ENCODE measurements at regions not wholly inside any gene's neighbourhood (a gene's known extent, or its start where the extent isn't known, plus 50 kb on each side); places are given as distances from the start of the nearest gene placed in this dataset.

DNA sequence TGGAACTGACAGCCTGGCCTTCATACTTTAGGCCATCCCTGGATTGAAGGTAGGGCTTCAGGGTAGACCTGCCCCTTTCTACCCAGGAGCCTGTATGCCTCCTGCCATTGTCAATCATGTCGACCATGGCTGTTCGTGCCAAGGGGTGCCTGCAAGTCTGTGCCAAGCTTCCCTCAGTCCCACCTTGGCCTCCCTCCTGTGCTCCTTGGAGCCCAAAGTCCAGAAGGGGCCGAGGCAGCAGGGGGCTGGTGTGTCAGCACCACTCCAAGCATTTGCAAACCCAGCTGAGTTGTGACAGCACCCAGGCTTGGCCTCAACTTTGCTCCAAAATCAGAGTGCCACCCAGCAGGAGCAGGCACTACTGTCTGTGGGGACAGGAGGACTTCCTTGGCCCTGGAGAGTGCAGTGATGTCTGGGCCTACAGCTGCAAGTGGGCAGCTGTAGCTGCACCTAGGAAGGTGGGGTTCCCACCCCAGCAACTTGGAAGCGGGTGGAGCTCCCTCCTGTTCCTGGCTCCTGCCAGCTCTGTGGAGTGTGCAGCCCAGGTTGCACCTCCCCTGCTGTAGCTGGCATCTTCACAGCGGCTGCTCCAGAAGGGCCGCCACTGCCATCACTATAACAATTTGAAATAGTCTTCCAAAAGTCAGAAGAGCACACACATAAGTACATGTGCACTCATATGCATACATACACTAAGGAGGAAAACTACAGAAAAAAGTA lies 1719.3 kb downstream of the HACE1 start (continued):
- TF ChIP-seq RXRA (IDR thresholded peaks at IDR 0.05) (no peak), NR2F2 (IDR thresholded peaks at IDR 0.05) (no peak), RAD21 (IDR thresholded peaks at IDR 0.05) (no peak), TAF1 (conservative IDR thresholded peaks at IDR 0.05) (no peak), GABPA (IDR thresholded peaks at IDR 0.05 in 1 of 2, conservative IDR thresholded peaks at IDR 0.05 in 1 of 2) (no peak), JUND (IDR thresholded peaks at IDR 0.05) (no peak), HNF4A (conservative IDR thresholded peaks at IDR 0.05) (no peak)
- TF ChIP-seq, protein P1, sequence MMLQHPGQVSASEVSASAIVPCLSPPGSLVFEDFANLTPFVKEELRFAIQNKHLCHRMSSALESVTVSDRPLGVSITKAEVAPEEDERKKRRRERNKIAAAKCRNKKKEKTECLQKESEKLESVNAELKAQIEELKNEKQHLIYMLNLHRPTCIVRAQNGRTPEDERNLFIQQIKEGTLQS (IDR thresholded peaks at IDR 0.05) = no peak

DNA sequence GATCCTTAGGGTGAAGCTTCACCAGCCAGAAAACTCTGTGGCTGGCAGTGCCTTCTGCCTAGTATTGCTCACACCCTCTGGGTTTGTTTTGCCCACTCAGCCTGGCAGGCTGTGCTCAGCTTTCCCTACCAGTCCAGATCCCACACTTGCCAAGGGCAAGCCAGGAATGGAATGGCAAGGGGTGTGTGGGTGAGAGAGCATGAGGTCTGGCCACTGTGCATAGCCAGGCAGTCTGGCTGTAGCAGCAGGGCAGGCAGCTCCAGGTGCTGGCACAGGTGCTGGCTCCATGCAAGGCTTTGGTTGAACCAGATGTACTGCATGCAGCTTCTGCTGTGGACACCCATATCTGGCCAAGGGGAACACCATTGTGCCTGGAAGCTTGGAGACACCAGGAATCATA lies 1720.3 kb downstream of the HACE1 start:
- H3K27ac ChIP-seq (ENCODE audit: low read depth in 1 of 2, low read length in 2 of 2) = no peak overlapping the region
- H3K27me3 ChIP-seq (ENCODE audit: control insufficient read depth in 4 of 4, insufficient read depth in 4 of 4, low read length in 3 of 4) = peaks cover 0 to 3% (median 0%) of the 10 kb centered on the region in 4 donors
- no peaks in the 10 kb centered on the region for H3K36me3 ChIP-seq (ENCODE audit: control insufficient read depth in 4 of 4, insufficient read depth in 3 of 4, low read depth in 1 of 4, low read length in 3 of 4)
- H3K4me1 ChIP-seq (ENCODE audit: control insufficient read depth in 4 of 4, insufficient read depth in 4 of 4, low read length in 3 of 4) = no peaks in the 10 kb centered on the region
- H3K9me3 ChIP-seq (ENCODE audit: control insufficient read depth in 4 of 4, low read length in 3 of 4) = no peaks in the 10 kb centered on the region
- no peak overlapping the region for H3K9ac ChIP-seq (ENCODE audit: low read depth in 1 of 2, low read length in 2 of 2)
- H3K4me3 ChIP-seq (ENCODE audit: low read depth in 1 of 3, low read length in 3 of 3) = no peak overlapping the region
- TF ChIP-seq, protein P2, sequence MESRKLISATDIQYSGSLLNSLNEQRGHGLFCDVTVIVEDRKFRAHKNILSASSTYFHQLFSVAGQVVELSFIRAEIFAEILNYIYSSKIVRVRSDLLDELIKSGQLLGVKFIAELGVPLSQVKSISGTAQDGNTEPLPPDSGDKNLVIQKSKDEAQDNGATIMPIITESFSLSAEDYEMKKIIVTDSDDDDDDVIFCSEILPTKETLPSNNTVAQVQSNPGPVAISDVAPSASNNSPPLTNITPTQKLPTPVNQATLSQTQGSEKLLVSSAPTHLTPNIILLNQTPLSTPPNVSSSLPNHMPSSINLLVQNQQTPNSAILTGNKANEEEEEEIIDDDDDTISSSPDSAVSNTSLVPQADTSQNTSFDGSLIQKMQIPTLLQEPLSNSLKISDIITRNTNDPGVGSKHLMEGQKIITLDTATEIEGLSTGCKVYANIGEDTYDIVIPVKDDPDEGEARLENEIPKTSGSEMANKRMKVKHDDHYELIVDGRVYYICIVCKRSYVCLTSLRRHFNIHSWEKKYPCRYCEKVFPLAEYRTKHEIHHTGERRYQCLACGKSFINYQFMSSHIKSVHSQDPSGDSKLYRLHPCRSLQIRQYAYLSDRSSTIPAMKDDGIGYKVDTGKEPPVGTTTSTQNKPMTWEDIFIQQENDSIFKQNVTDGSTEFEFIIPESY (IDR thresholded peaks at IDR 0.05) = no peak
- no peak for TF ChIP-seq YY1 (IDR thresholded peaks at IDR 0.05)
- no peak for DNase-seq (ENCODE audit: low spot score)

DNA sequence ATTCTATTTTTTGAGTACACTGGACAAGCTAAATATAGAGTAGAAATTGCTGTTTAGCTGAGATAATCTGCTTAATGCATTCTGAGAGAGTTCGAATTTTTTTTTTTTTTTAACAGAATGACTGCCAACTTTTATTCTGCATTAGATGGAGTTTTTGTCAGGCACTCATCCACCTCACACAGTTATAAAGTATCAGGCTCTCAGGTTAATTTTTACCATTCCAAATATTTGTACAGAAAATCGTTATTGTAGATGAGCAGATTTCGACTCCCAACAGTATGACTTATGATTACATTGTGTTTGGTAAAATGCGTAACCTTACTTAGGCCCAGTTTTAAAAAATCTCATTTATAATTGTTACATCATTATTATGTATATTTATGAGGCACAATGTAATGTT lies 1731.0 kb downstream of the GRIK2 start:
- Histone ChIP-seq H3K4me1 (ENCODE audit: control insufficient read depth in 4 of 4, insufficient read depth in 4 of 4, low read length in 3 of 4) (peaks cover 0 to 14% (median under 1%) of the 10 kb centered on the region in 4 donors), H3K9me3 (ENCODE audit: control insufficient read depth in 4 of 4, low read length in 3 of 4) (no peaks in the 10 kb centered on the region), H3K27ac (ENCODE audit: low read depth in 1 of 2, low read length in 2 of 2) (no peak overlapping the region), H3K4me3 (ENCODE audit: low read depth in 1 of 3, low read length in 3 of 3) (no peak overlapping the region), H3K9ac (ENCODE audit: low read depth in 1 of 2, low read length in 2 of 2) (no peak overlapping the region), H3K27me3 (ENCODE audit: control insufficient read depth in 4 of 4, insufficient read depth in 4 of 4, low read length in 3 of 4) (no peaks in the 10 kb centered on the region), H3K36me3 (ENCODE audit: control insufficient read depth in 4 of 4, insufficient read depth in 3 of 4, low read depth in 1 of 4, low read length in 3 of 4) (no peaks in the 10 kb centered on the region)
- TF ChIP-seq GABPA (IDR thresholded peaks at IDR 0.05 in 1 of 2, conservative IDR thresholded peaks at IDR 0.05 in 1 of 2) (no peak), YY1 (IDR thresholded peaks at IDR 0.05) (no peak), JUND (IDR thresholded peaks at IDR 0.05) (no peak), FOXA1 (IDR thresholded peaks at IDR 0.05) (no peak), FOXA2 (IDR thresholded peaks at IDR 0.05) (no peak), HNF4G (IDR thresholded peaks at IDR 0.05) (no peak)
- TF ChIP-seq, protein P3, sequence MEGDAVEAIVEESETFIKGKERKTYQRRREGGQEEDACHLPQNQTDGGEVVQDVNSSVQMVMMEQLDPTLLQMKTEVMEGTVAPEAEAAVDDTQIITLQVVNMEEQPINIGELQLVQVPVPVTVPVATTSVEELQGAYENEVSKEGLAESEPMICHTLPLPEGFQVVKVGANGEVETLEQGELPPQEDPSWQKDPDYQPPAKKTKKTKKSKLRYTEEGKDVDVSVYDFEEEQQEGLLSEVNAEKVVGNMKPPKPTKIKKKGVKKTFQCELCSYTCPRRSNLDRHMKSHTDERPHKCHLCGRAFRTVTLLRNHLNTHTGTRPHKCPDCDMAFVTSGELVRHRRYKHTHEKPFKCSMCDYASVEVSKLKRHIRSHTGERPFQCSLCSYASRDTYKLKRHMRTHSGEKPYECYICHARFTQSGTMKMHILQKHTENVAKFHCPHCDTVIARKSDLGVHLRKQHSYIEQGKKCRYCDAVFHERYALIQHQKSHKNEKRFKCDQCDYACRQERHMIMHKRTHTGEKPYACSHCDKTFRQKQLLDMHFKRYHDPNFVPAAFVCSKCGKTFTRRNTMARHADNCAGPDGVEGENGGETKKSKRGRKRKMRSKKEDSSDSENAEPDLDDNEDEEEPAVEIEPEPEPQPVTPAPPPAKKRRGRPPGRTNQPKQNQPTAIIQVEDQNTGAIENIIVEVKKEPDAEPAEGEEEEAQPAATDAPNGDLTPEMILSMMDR (IDR thresholded peaks at IDR 0.05; ENCODE audit: low read depth, low read length, missing input control) = no peak
- DNase-seq (ENCODE audit: low spot score) = no peak
- WGBS = 41% methylated on average over 4 of the region's 4 CpGs

All from liver (tissue), 8 donors.